CD8-positive, alpha-beta memory T cell (primary cell): ENCODE measurements at regions not wholly inside any gene's neighbourhood (a gene's known extent, or its start where the extent isn't known, plus 50 kb on each side); places are given as distances from the start of the nearest gene placed in this dataset.

Source experiments
- CTCF ChIA-PET: fragments of 350-600 bp; sonication (Branson Sonifier 250); formaldehyde crosslinking; loops from one replicate; lab custom pipeline; 2021; ENCODE audit warnings: antibody characterized with exemption; lab: Charles Lee
- POLR2A ChIA-PET: fragments of 350-600 bp; sonication (Branson Sonifier 250); formaldehyde crosslinking; loops from one replicate; lab custom pipeline; 2021; ENCODE audit warnings: antibody characterized with exemption; lab: Charles Lee
- DNase-seq, 5 donors: peaks; one replicate each; pipeline versions ENCODE4 v3.0.0 to v3.0.0-alpha.2; 2020 to 2022; ENCODE audit warnings: mixed read lengths in 1 of 5
- H3K27ac ChIP-seq: one replicate; pipeline ENCODE4 v1.7.0; 2013; ENCODE audit warnings: low read depth, mild to moderate bottlenecking, low read length, moderate library complexity
- H3K27me3 ChIP-seq: 2 replicates; pipeline ENCODE4 v1.7.0; 2013; ENCODE audit warnings: low read length, mild to moderate bottlenecking; ENCODE audit not compliant: insufficient read depth, poor library complexity, severe bottlenecking
- H3K36me3 ChIP-seq: 2 replicates; pipeline ENCODE4 v1.7.0; 2013; ENCODE audit warnings: mild to moderate bottlenecking, low read length, moderate library complexity; ENCODE audit not compliant: insufficient read depth
- H3K4me1 ChIP-seq: 2 replicates; pipeline ENCODE4 v1.7.0; 2013; ENCODE audit warnings: mild to moderate bottlenecking, low read length, moderate library complexity; ENCODE audit not compliant: insufficient read depth
- H3K4me3 ChIP-seq: 2 replicates; pipeline ENCODE4 v1.7.0; 2013; ENCODE audit warnings: mild to moderate bottlenecking, low read length
- H3K9me3 ChIP-seq: 2 replicates; pipeline ENCODE4 v1.7.0; 2013; ENCODE audit warnings: mild to moderate bottlenecking, low read length
- H3K27ac Mint-ChIP-seq, 8 donors: one replicate each; pipeline ENCODE4 v1.8.0; 2020 to 2021; ENCODE audit warnings: mixed read lengths in 8 of 8, mild to moderate bottlenecking in 6 of 8, inconsistent platforms in 3 of 8, moderate library complexity in 3 of 8
- H3K27me3 Mint-ChIP-seq, 2 donors: one replicate each; pipeline ENCODE4 v1.8.0; 2020 to 2021; ENCODE audit warnings: mixed read lengths in 2 of 2, mild to moderate bottlenecking in 1 of 2, moderate library complexity in 1 of 2
- H3K36me3 Mint-ChIP-seq, 3 donors: one replicate each; pipeline ENCODE4 v1.8.0; 2020 to 2021; ENCODE audit warnings: mixed read lengths in 3 of 3, inconsistent platforms in 1 of 3, mild to moderate bottlenecking in 1 of 3
- H3K4me1 Mint-ChIP-seq, 3 donors: one replicate each; pipeline ENCODE4 v1.8.0; 2020 to 2021; ENCODE audit warnings: mixed read lengths in 3 of 3, inconsistent platforms in 1 of 3, mild to moderate bottlenecking in 1 of 3
- H3K4me3 Mint-ChIP-seq, 7 donors: one replicate each; pipeline ENCODE4 v1.8.0; 2020 to 2021; ENCODE audit warnings: mixed read lengths in 7 of 7, mild to moderate bottlenecking in 6 of 7, moderate library complexity in 4 of 7, inconsistent platforms in 2 of 7
- H3K9me3 Mint-ChIP-seq, 5 donors: one replicate each; pipeline ENCODE4 v1.8.0; 2020 to 2022; ENCODE audit warnings: mixed read lengths in 5 of 5, mild to moderate bottlenecking in 3 of 5, moderate library complexity in 2 of 5, inconsistent platforms in 1 of 5

GRCh38 chr11:112877581-112877980 lies 83.6 kb upstream of the NCAM1 start:
- Mint-ChIP-seq H3K27ac (peak overlapping the region in 1 of 8 donors; percentile 37), H3K4me3 (no peak overlapping the region), H3K9me3 (no peaks in the 10 kb centered on the region), H3K4me1 (peaks cover 0 to 39% (median 14%) of the 10 kb centered on the region in 3 donors), H3K36me3 (no peaks in the 10 kb centered on the region), H3K27me3 (peaks cover 6 to 8% of the 10 kb centered on the region in 2 donors)
- ChIA-PET POLR2A (no interaction called here), CTCF (no interaction called here)
- H3K36me3 ChIP-seq: no peaks in the 10 kb centered on the region
- H3K27ac ChIP-seq: no peak overlapping the region
- H3K9me3 ChIP-seq: no peaks in the 10 kb centered on the region
- no peaks in the 10 kb centered on the region for H3K27me3 ChIP-seq
- H3K4me1 ChIP-seq: no peaks in the 10 kb centered on the region
- no peak overlapping the region for H3K4me3 ChIP-seq
- no peak for DNase-seq

DNA sequence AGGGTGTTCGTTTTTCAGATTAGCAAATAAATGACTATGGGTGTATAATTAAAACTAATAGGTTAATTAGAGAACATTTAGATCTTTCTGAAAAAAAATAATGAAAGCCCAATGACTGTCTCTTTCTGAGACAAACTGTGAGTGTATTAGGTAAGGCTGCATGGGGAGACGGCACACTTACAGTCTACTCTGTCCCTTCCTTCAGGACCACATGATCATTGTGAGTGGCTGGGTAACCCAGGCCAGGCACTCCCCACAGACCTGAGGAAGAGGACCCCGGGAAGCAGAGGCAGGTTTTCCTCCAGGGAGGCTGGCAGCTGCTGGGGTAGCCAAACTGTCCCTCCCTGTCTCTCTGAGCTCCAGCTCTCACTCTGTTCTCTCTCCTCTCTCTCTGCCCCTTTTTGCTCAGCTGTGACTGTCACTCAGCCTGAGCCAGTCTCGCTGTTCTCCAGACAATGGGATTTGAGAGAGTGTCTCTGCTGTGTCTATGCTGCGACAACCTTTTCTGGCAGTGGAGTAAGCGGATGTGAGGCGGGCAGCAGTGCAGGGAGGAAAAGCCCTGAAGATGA lies 83.1 kb upstream of the NCAM1 start:
- Mint-ChIP-seq H3K36me3 (no peaks in the 10 kb centered on the region), H3K9me3 (no peaks in the 10 kb centered on the region), H3K27me3 (peaks cover 4 to 6% of the 10 kb centered on the region in 2 donors), H3K4me1 (peaks cover 0 to 39% (median 14%) of the 10 kb centered on the region in 3 donors), H3K4me3 (no peak overlapping the region), H3K27ac (peak overlapping the region in 2 of 8 donors; percentile 50 to 57)
- H3K27ac ChIP-seq: no peak overlapping the region
- DNase-seq: no peak
- H3K36me3 ChIP-seq: no peaks in the 10 kb centered on the region
- H3K27me3 ChIP-seq: no peaks in the 10 kb centered on the region
- CTCF ChIA-PET: no interaction called here
- POLR2A ChIA-PET: no interaction called here
- H3K9me3 ChIP-seq: no peaks in the 10 kb centered on the region
- no peak overlapping the region for H3K4me3 ChIP-seq
- H3K4me1 ChIP-seq: no peaks in the 10 kb centered on the region

- no peaks in the 10 kb centered on the region for H3K36me3 ChIP-seq
- peak in 1 of 5 donors; percentile 4 for DNase-seq
- H3K27me3 ChIP-seq: no peaks in the 10 kb centered on the region
- Mint-ChIP-seq H3K9me3 (no peaks in the 10 kb centered on the region), H3K36me3 (no peaks in the 10 kb centered on the region), H3K27ac (peak overlapping the region in 7 of 8 donors; percentile 15 to 89 (median 79)), H3K4me3 (peak overlapping the region in 5 of 7 donors; percentile 47 to 72 (median 56)), H3K27me3 (peaks cover 3 to 4% of the 10 kb centered on the region in 2 donors), H3K4me1 (peaks cover 0 to 32% (median 8%) of the 10 kb centered on the region in 3 donors)
- H3K9me3 ChIP-seq: no peaks in the 10 kb centered on the region
- no peaks in the 10 kb centered on the region for H3K4me1 ChIP-seq
- POLR2A ChIA-PET: no interaction called here
- CTCF ChIA-PET: no interaction called here
- H3K4me3 ChIP-seq: no peak overlapping the region
- no peak overlapping the region for H3K27ac ChIP-seq
These were observed 80.7 kb upstream of the NCAM1 start for GRCh38 chr11:112880495-112880894.

DNA sequence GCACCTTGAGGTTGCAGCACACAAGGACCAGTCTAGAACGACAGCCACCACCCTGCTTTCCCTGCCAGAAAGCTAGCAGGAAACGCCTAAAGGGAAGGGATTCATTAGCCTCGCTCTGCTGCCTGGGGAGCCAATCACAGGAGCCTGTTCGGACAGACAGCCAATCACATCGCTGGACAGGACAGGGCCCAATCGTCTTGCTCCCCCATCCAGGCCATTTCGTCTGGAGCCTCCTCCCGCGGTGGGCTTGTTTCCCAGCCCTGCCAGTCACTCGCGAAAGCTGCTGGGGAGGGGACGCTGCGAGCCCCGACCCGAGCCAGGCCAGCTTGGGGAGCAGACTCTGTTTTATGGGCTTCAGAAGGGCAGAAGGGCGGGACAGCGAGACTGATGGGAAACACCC lies 79.8 kb upstream of the NCAM1 start:
- peaks cover 0 to 31% (median 8%) of the 10 kb centered on the region in 3 donors for H3K4me1 Mint-ChIP-seq
- ChIA-PET POLR2A (no interaction called here), CTCF (no interaction called here)
- H3K27ac ChIP-seq: no peak overlapping the region
- peak overlapping the region in 6 of 8 donors; percentile 52 to 89 (median 81) for H3K27ac Mint-ChIP-seq
- no peaks in the 10 kb centered on the region for H3K4me1 ChIP-seq
- H3K9me3 ChIP-seq: no peaks in the 10 kb centered on the region
- H3K4me3 Mint-ChIP-seq: peak overlapping the region in 2 of 7 donors; percentile 23 to 67
- no peak overlapping the region for H3K4me3 ChIP-seq
- H3K36me3 Mint-ChIP-seq: no peaks in the 10 kb centered on the region
- DNase-seq: no peak
- H3K27me3 ChIP-seq: no peaks in the 10 kb centered on the region
- H3K27me3 Mint-ChIP-seq: peaks cover 1 to 2% of the 10 kb centered on the region in 2 donors
- no peaks in the 10 kb centered on the region for H3K36me3 ChIP-seq
- H3K9me3 Mint-ChIP-seq: no peaks in the 10 kb centered on the region

DNA sequence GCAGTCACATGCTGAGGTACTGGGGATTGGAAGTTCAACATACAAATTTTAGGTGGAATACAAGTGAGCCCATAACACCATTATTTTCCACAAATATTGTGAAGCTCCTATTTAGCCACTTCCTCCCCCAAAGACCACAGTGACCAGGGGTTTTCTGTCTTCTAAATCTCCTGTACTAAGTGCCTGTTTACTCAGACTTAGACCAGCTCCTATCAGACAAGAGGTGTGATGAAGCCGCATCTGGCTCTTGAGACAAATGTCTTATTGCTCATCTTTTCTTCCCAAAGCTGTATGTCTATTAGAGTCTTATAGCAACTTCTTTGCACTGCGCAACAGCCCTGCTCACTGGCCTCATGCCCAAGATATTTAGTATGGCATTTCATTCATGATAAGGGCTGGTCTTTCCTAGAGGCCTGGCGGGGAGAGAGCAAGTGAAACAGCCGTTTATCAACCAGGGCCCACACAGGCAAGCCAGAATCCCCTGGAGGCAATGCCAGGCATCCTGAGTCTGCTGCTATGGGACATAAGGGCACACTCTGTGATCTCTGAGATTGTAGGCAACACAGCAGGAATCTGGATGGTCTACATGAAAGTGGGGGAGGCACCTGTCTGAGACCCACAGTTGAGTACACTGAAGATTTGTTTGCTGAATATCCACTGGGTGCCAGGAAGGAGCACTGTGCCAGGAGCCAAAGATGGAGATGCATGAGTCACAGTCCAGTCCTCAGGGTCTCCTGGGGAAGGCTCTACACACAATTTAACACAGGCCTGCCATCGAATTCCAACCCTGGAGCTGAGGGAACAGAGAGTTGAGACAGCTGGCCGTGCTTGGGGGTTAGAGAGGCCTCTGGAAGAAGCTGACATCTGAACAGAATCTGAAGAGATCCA lies 78.5 kb upstream of the NCAM1 start:
- Mint-ChIP-seq H3K4me3 (peak overlapping the region in 3 of 7 donors; percentile 16 to 52 (median 45)), H3K4me1 (peaks cover 0 to 29% (median 8%) of the 10 kb centered on the region in 3 donors), H3K36me3 (no peaks in the 10 kb centered on the region), H3K27me3 (no peaks in the 10 kb centered on the region), H3K9me3 (no peaks in the 10 kb centered on the region), H3K27ac (peak overlapping the region in 1 of 8 donors; percentile 73)
- Histone ChIP-seq H3K36me3 (no peaks in the 10 kb centered on the region), H3K27ac (no peak overlapping the region), H3K27me3 (no peaks in the 10 kb centered on the region), H3K9me3 (no peaks in the 10 kb centered on the region), H3K4me1 (no peaks in the 10 kb centered on the region), H3K4me3 (no peak overlapping the region)
- DNase-seq: no peak
- CTCF ChIA-PET: no interaction called here
- POLR2A ChIA-PET: no interaction called here

- Histone ChIP-seq H3K36me3 (no peaks in the 10 kb centered on the region), H3K9me3 (no peaks in the 10 kb centered on the region), H3K27ac (no peak overlapping the region), H3K4me3 (no peak overlapping the region), H3K4me1 (no peaks in the 10 kb centered on the region), H3K27me3 (no peaks in the 10 kb centered on the region)
- no peak for DNase-seq
- Mint-ChIP-seq H3K4me1 (peaks cover 0 to 25% (median 8%) of the 10 kb centered on the region in 3 donors), H3K4me3 (no peak overlapping the region), H3K27me3 (no peaks in the 10 kb centered on the region), H3K36me3 (no peaks in the 10 kb centered on the region), H3K27ac (no peak overlapping the region), H3K9me3 (peaks cover 0 to 2% (median 0%) of the 10 kb centered on the region in 5 donors)
- ChIA-PET CTCF (no interaction called here), POLR2A (no interaction called here)
These were observed 77.0 kb upstream of the NCAM1 start for GRCh38 chr11:112884012-112884767.

GRCh38 chr11:112885744-112886433 lies 75.3 kb upstream of the NCAM1 start:
- Mint-ChIP-seq H3K4me1 (peaks cover 0 to 10% (median 3%) of the 10 kb centered on the region in 3 donors), H3K9me3 (peaks cover 0 to 2% (median 0%) of the 10 kb centered on the region in 5 donors), H3K4me3 (no peak overlapping the region), H3K27ac (no peak overlapping the region), H3K27me3 (no peaks in the 10 kb centered on the region), H3K36me3 (peaks cover 0 to under 1% (median 0%) of the 10 kb centered on the region in 3 donors)
- Histone ChIP-seq H3K27me3 (no peaks in the 10 kb centered on the region), H3K4me3 (no peak overlapping the region), H3K9me3 (no peaks in the 10 kb centered on the region), H3K36me3 (no peaks in the 10 kb centered on the region), H3K27ac (no peak overlapping the region), H3K4me1 (no peaks in the 10 kb centered on the region)
- POLR2A ChIA-PET: no interaction called here
- DNase-seq: no peak
- CTCF ChIA-PET: no interaction called here
